Activated CD8-positive, alpha-beta T cell treated with anti-CD3 and anti-CD28 coated beads, Interleukin-2, amount 10 ng/mL, durations not matched to agents 7 days and 5 days (primary cell): ENCODE measurements at regions not wholly inside any gene's neighbourhood (a gene's known extent, or its start where the extent isn't known, plus 50 kb on each side); places are given as distances from the start of the nearest gene placed in this dataset.
"Not testable (repeated sequence)": the region's sequence is repeated elsewhere in the genome, so short reads cannot be mapped to it uniquely, and the experiment has no call there.

Experiments used
- ATAC-seq: fragments of 150-1000 bp; cut with Tn5 transposase; one replicate; pipeline ENCODE4 v1.10.0; 2021; ENCODE audit warnings: moderate library complexity
- CTCF ChIA-PET: fragments of 350-600 bp; sonication (Branson Sonifier 250); formaldehyde crosslinking; loops from one replicate; lab custom pipeline; 2021; ENCODE audit warnings: antibody characterized with exemption; lab: Charles Lee
- POLR2A ChIA-PET: fragments of 350-600 bp; sonication (Branson Sonifier 250); formaldehyde crosslinking; loops from one replicate; lab custom pipeline; 2021; ENCODE audit warnings: antibody characterized with exemption; lab: Charles Lee
- DNase-seq: peaks from one replicate; pipeline ENCODE4 v3.0.0-alpha.2; 2020
- H3K27ac Mint-ChIP-seq: one replicate; pipeline ENCODE4 v1.8.0; 2021; ENCODE audit warnings: mild to moderate bottlenecking, mixed read lengths
- H3K27me3 Mint-ChIP-seq: one replicate; pipeline ENCODE4 v1.8.0; 2021; ENCODE audit warnings: low read depth, mixed read lengths
- H3K36me3 Mint-ChIP-seq: one replicate; pipeline ENCODE4 v1.8.0; 2021; ENCODE audit warnings: low read depth, mixed read lengths
- H3K4me1 Mint-ChIP-seq: one replicate; pipeline ENCODE4 v1.8.0; 2021; ENCODE audit warnings: low read depth, mixed read lengths
- H3K4me3 Mint-ChIP-seq: one replicate; pipeline ENCODE4 v1.8.0; 2021; ENCODE audit warnings: mild to moderate bottlenecking, mixed read lengths
- H3K9me3 Mint-ChIP-seq: one replicate; pipeline ENCODE4 v1.8.0; 2022; ENCODE audit warnings: mixed read lengths; ENCODE audit not compliant: insufficient read depth

DNA sequence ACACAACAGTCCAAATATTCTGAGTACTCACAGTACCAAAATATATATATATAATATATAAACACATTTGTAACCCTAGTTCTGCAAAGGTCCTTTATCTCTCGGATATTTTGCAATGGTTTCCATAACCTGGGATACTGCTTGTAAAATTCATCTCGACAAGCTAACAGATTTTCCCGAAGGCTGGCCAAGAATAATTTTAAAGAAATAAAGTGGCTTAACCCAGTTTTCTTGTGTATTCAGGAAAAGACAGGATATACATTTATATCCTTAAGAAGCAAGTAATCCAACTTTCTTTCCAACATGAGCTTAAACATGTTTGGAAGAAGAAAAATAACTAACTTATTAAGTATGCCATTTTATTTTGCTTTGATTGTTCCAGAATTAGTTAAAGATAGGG, 348.7 kb upstream of the RUNX1 start:
- ChIA-PET POLR2A (interaction anchor here (0.6 kb wide), 1 partner anchor 169 kb away, joined by 3 read pairs; no protein-coding TSS in a partner anchor), CTCF (interaction anchor here (1.1 to 4.3 kb wide), 2 partner anchors 506 to 705 kb away, joined by 3 to 28 read pairs; no protein-coding TSS in a partner anchor)
- Mint-ChIP-seq H3K9me3 (no peaks in the 10 kb centered on the region), H3K4me3 (no peak overlapping the region), H3K4me1 (peaks cover 8% of the 10 kb centered on the region), H3K27ac (no peak overlapping the region), H3K36me3 (no peaks in the 10 kb centered on the region), H3K27me3 (peaks cover 7% of the 10 kb centered on the region)
- ATAC-seq (no peak), DNase-seq (no peak)

DNA sequence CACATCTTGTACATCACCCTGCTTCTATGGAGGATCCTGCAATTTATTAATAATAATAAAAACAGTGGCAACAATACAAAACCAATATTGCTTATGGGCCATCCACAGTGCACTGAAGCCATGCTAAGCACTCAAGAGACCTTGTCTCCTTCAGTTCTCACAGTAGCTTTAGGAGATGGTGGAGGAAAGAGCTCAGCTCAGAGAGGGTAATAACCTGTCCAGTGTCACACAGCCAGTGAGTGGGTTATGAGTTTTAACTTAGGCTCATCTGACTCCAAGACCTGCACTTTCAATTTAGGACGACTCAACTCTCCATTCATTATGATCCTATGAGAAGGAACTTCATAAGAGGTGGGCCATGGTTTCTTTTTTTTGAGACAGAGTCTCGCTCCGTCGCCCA, 347.6 kb upstream of the RUNX1 start:
- Mint-ChIP-seq H3K4me3 (no peak overlapping the region), H3K36me3 (no peaks in the 10 kb centered on the region), H3K27me3 (peaks cover 5% of the 10 kb centered on the region), H3K27ac (no peak overlapping the region), H3K4me1 (peaks cover 8% of the 10 kb centered on the region), H3K9me3 (no peaks in the 10 kb centered on the region)
- ATAC-seq (no peak), DNase-seq (no peak)
- ChIA-PET CTCF (interaction anchor here (0.6 kb wide), 1 partner anchor 651 kb away, joined by 3 read pairs; no protein-coding TSS in a partner anchor), POLR2A (no interaction called here)

DNA sequence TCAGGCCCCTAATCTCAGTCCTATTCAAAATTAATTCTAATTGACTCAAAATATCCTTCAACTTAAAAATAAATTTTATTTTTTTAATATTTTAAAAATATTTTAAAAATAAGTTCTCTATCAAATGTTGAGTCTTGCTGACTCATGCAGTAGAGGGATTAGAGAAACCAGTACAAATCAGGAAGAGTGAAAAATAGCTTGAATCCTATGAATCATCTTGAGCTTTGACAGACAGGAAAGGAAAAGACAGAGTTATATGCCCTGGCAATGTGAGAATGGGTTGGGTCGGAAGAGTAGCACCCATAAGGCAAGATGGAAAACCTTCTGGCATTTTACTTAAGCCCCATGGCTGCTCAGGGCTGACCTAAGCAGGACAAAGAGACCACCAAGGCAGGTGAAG, 346.6 kb upstream of the RUNX1 start:
- H3K27me3 Mint-ChIP-seq = peaks cover 2% of the 10 kb centered on the region

DNA sequence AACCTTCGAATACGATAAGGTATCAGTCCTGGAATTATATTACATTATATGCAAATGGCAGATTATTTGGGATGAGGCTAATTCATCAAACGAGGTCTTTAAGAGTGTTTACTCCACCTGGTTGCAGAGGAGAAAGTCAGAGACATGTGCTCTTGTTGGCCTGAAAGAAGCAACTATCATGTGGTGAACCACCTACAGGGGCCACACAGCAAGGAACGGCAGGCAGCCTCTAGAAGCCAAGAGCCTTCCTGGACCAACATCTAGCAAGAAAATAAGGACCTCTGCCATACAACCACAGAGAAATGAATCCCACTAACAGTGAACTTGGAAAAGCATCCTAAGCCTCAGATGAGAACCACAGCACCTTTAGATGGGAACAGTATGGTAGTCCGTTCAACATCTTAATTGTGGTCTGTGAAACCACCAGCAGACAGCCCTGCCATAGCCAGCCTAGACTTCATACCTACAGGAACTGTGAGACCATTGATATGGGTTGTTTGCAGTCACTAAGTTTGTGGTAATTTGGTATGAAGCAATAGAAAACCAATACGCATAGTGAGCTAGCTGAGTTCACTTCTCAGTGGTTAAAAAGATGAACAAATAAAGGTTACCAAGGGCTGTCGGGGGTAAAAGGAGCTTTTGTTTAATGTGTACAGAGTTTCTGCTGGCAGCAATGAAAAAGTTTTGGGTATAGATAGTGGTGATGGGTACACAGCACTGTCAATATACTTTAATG, 345.7 kb upstream of the RUNX1 start:
- Mint-ChIP-seq H3K4me3 (no peak overlapping the region), H3K27me3 (peaks cover 2% of the 10 kb centered on the region), H3K9me3 (no peaks in the 10 kb centered on the region), H3K36me3 (no peaks in the 10 kb centered on the region), H3K27ac (no peak overlapping the region), H3K4me1 (peaks cover 3% of the 10 kb centered on the region)
- ChIA-PET CTCF (interaction anchor here (0.7 to 1.2 kb wide), 2 partner anchors 445 to 649 kb away, joined by 3 to 5 read pairs; no protein-coding TSS in a partner anchor), POLR2A (no interaction called here)
- ATAC-seq = no peak
- no peak for DNase-seq

More for the DNA sequence above, 346.6 kb upstream of the RUNX1 start:
- POLR2A ChIA-PET = no interaction called here
- ATAC-seq = no peak
- Mint-ChIP-seq H3K4me3 (no peak overlapping the region), H3K27ac (no peak overlapping the region), H3K36me3 (no peaks in the 10 kb centered on the region), H3K9me3 (no peaks in the 10 kb centered on the region), H3K4me1 (peaks cover 8% of the 10 kb centered on the region)
- DNase-seq = no peak
- CTCF ChIA-PET = interaction anchor here (1.2 kb wide), 1 partner anchor 650 kb away, joined by 5 read pairs; no protein-coding TSS in a partner anchor

DNA sequence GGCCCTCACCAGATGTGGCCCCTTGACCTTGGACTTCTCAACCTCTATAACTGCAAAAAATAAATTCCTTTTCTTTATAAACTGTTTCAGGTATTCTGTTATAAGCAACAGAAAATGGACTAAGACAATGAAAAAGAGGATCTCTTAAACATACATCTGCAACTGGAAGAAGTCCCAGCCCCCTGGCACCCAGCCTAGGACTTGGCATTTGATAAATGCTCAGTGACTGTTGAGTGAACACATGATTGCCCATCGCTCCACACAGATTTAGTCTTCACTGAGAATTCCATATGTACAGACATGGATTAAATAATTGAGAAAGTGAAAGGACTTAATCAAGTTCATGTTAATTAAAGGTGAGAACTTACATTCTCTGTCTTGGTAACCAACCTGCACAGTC, 344.9 kb upstream of the RUNX1 start:
- H3K36me3 Mint-ChIP-seq = no peaks in the 10 kb centered on the region
- H3K4me3 Mint-ChIP-seq = no peak overlapping the region
- POLR2A ChIA-PET = no interaction called here
- DNase-seq (no peak), ATAC-seq (no peak)
- peaks cover 2% of the 10 kb centered on the region for H3K27me3 Mint-ChIP-seq
- no peaks in the 10 kb centered on the region for H3K9me3 Mint-ChIP-seq
- CTCF ChIA-PET = no interaction called here
- peaks cover 3% of the 10 kb centered on the region for H3K4me1 Mint-ChIP-seq
- H3K27ac Mint-ChIP-seq = no peak overlapping the region

DNA sequence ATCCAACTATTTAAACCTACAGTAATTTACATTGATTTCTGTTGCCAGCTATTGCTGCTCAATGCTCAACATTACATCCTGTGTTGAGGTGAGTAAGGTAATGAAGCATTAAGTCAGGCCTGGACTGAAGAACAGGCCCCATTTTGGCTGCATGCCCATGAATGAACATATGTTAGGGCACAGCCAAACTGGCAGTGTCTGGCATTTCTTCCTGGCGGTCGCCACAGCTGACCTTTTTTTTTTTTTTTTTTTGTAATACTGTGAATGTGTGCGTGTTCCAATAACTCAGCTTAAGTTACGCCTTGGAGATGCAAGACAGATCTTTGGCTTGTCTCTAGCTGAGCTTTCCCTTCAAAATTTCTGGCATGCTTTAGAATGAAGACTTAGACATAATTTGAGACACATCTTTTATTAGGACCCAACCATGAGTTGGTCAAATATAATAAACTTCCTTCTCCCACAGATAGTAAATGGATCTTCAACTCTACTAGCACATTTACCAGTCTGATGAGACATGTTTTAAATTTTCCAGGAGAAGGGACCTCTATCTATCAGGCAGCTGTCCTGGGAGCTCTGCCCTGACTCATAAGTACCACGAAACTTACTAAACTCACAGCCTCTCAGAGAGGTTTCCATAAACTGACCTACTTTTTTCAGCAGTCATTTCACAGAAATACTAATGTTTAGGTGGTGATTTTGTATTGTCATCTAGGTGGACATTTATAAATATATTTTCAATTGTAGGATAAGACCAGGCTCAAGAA, 341.1 kb upstream of the RUNX1 start:
- ChIA-PET CTCF (interaction anchor here (1.2 to 2.0 kb wide), 2 partner anchors 10 to 697 kb away, joined by 3 to 8 read pairs; no protein-coding TSS in a partner anchor), POLR2A (interaction anchor here (0.7 kb wide), 1 partner anchor 376 kb away, joined by 3 read pairs; no protein-coding TSS in a partner anchor)
- Mint-ChIP-seq H3K27me3 (peaks cover 4% of the 10 kb centered on the region), H3K4me3 (no peak overlapping the region), H3K4me1 (peaks cover 3% of the 10 kb centered on the region), H3K9me3 (no peaks in the 10 kb centered on the region), H3K36me3 (no peaks in the 10 kb centered on the region), H3K27ac (no peak overlapping the region)
- DNase-seq (no peak), ATAC-seq (no peak)

DNA sequence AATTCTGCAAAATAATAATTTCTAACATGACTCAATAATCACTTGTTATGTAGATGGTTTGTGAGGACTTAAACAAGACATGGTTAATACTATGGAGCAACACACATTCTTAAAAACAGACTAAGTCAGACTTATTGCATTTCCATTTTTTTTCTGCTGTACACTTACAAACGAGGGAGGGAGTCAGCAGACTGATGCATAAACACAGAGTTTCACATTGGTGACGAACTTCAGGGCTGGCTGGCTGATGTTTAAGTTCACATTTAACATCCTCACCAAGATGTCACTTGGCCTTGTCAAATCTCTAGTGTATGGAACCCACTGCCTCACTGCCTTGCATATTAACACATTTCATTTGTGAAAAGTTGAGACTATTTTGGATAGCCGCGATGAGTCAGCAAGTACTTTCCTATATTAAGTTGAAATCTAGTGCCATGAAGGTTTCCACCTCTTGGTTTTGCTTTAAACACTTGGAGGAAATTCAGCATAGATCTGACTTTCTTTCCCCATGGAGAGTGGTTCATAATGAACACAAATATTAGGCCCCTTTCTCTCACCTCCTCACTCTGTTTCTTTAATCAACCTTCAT, 337.5 kb upstream of the RUNX1 start:
- Mint-ChIP-seq H3K27me3 (peaks cover 14% of the 10 kb centered on the region), H3K27ac (no peak overlapping the region), H3K4me1 (no peaks in the 10 kb centered on the region), H3K4me3 (no peak overlapping the region), H3K9me3 (no peaks in the 10 kb centered on the region), H3K36me3 (no peaks in the 10 kb centered on the region)
- DNase-seq = no peak
- CTCF ChIA-PET = no interaction called here
- no peak for ATAC-seq
- POLR2A ChIA-PET = no interaction called here

DNA sequence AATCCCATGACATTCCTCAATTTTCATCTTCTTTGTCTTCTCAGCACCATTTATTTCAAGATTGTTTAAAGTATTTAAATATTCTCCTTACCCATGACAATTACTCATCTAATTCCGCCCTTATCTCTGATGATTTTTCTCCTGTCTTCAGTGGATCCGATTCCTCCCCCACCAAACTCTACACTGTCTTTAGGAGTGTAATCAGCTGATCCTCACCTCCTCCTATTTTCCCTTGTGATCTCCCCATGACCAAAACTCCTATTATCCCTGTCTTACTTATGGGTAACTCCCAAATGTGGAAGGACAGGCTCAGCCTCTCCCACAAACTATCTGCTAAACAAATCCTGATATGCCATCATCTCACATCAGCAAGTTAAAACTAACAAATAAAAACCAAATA, 335.3 kb upstream of the RUNX1 start:
- no peak overlapping the region for H3K4me3 Mint-ChIP-seq
- CTCF ChIA-PET = no interaction called here
- H3K27ac Mint-ChIP-seq = no peak overlapping the region
- DNase-seq (no peak), ATAC-seq (no peak)
- peaks cover 14% of the 10 kb centered on the region for H3K27me3 Mint-ChIP-seq
- POLR2A ChIA-PET = no interaction called here
- no peaks in the 10 kb centered on the region for H3K36me3 Mint-ChIP-seq
- H3K9me3 Mint-ChIP-seq = no peaks in the 10 kb centered on the region
- H3K4me1 Mint-ChIP-seq = no peaks in the 10 kb centered on the region

DNA sequence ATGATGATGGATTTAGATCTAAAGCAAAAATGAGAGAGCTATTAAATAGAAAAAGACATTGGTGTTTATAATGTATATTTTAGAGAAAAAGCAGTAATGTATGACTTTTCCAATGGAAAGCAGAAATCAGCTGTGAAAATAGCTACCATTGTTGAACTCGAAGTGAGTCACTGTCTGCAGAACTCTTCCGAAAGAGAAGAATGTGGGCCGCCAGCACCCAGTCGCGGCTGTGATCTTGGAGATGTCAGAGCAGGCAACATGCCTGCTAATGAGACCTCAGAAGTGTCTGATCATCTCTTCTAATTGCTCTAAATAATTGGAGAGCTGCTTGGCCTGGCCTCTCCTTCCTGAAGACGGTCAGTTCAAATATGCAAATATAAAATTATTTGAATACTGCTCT, 333.6 kb upstream of the RUNX1 start:
- ChIA-PET CTCF (no interaction called here), POLR2A (no interaction called here)
- Mint-ChIP-seq H3K27me3 (peaks cover 11% of the 10 kb centered on the region), H3K27ac (no peak overlapping the region), H3K4me1 (no peaks in the 10 kb centered on the region), H3K4me3 (no peak overlapping the region), H3K36me3 (no peaks in the 10 kb centered on the region), H3K9me3 (no peaks in the 10 kb centered on the region)
- DNase-seq (no peak), ATAC-seq (no peak)

DNA sequence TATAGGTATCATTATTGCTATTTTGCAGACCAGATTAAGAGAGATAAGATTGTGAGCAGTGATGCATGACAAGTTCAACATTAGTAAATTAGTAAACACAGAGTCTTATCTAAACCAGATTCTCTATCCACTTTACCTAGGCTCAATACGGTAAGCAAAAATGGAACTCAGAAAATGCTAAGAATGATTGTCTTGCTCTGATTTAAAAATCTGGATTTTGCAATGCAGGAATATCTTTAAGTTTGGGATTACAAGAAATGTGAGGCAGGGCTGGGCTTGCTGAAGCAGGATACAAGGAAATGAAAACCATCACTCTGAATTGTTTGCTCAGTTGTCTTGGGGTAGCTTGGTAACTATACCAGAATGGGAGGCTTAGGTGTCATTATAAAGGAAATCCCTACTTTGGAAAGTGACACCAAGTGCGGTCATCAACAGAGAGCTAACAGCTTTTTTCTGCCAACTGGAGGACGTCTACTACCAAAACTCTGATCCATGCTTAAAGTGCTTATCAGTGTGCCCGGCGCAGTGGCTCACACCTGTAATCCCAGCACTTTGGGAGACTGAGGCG, 332.7 kb upstream of the RUNX1 start:
- H3K27me3 Mint-ChIP-seq = peaks cover 11% of the 10 kb centered on the region
- H3K9me3 Mint-ChIP-seq = no peaks in the 10 kb centered on the region
- DNase-seq = no peak
- ATAC-seq = no peak
- H3K4me1 Mint-ChIP-seq = no peaks in the 10 kb centered on the region
- ChIA-PET CTCF (no interaction called here), POLR2A (interaction anchor here (0.7 kb wide), 1 partner anchor 559 kb away, joined by 3 read pairs; no protein-coding TSS in a partner anchor)
- no peak overlapping the region for H3K4me3 Mint-ChIP-seq
- H3K27ac Mint-ChIP-seq = no peak overlapping the region
- no peaks in the 10 kb centered on the region for H3K36me3 Mint-ChIP-seq

DNA sequence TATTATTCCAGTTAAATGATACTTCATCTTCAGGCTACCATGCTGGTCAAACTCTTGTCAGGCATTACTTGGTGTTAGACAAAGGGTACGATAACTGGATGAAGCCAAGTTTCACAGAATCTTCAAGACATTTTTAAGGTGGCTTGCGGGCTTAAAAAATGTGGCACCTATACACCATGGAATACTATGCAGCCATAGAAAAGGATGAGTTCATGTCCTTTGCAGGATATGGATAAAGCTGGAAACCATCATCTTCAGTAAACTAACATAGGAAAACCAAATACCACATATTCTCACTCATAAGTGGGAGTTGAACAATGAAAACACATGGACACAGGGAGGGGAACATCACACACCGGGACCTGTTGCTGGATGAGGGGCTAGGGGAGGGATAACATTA, 331.2 kb upstream of the RUNX1 start:
- DNase-seq, POLR2A ChIA-PET, H3K9me3 Mint-ChIP-seq, H3K4me3 Mint-ChIP-seq, ATAC-seq, H3K4me1 Mint-ChIP-seq, H3K36me3 Mint-ChIP-seq, H3K27ac Mint-ChIP-seq: not testable (repeated sequence)
- CTCF ChIA-PET = interaction anchor here (1.3 to 1.7 kb wide), 2 partner anchors 635 to 687 kb away, joined by 4 to 6 read pairs; no protein-coding TSS in a partner anchor
- peaks cover 11% of the 10 kb centered on the region for H3K27me3 Mint-ChIP-seq
